A549 (cell line): ENCODE measurements at regions not wholly inside any gene's neighbourhood (a gene's known extent, or its start where the extent isn't known, plus 50 kb on each side); places are given as distances from the start of the nearest gene placed in this dataset.

Experiments used
- HDAC2 ChIP-seq: fragments of 200-600 bp; sonication (generic); IDR thresholded peaks from 2 replicates; pipeline ENCODE4 v1.6.1; 2016
- NFE2L2 ChIP-seq: fragments of 150-350 bp; conservative IDR thresholded peaks from 2 replicates; pipeline ENCODE4 v1.6.1; 2014; ENCODE audit warnings: low read length
- SREBF2 ChIP-seq: fragments of 450-650 bp; IDR thresholded peaks from 2 replicates; pipeline ENCODE4 v1.6.1; 2014; ENCODE audit warnings: mild to moderate bottlenecking, moderate library complexity
- TF ChIP-seq, protein P1 (sequence below): fragments of >200 bp; sonication (Bioruptor Twin); formaldehyde crosslinking; IDR thresholded peaks from 3 replicates; pipeline ENCODE4 v1.5.1; 2016

DNA sequence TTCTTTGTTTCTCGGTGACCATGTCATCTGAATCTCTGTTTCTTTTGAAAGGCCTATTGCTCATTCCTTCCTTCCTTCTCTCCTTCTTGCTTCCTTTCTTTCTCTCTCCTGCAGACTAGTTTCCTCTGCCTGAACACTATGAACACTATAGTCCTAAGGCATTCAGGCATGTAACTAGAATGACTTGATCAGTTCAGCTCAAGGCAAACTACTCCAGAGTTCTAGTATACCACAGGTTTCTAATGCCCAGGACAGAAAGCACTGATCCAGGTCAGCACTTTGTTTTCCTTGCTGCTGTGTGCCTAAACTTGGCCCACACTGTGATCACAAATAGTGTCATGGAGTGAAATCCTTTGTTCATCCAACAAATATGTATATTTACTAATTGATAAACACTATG, 324.1 kb upstream of the GJE1 start:
- TF ChIP-seq NFE2L2 (no peak), SREBF2 (no peak), HDAC2 (no peak)
- TF ChIP-seq, protein P1, sequence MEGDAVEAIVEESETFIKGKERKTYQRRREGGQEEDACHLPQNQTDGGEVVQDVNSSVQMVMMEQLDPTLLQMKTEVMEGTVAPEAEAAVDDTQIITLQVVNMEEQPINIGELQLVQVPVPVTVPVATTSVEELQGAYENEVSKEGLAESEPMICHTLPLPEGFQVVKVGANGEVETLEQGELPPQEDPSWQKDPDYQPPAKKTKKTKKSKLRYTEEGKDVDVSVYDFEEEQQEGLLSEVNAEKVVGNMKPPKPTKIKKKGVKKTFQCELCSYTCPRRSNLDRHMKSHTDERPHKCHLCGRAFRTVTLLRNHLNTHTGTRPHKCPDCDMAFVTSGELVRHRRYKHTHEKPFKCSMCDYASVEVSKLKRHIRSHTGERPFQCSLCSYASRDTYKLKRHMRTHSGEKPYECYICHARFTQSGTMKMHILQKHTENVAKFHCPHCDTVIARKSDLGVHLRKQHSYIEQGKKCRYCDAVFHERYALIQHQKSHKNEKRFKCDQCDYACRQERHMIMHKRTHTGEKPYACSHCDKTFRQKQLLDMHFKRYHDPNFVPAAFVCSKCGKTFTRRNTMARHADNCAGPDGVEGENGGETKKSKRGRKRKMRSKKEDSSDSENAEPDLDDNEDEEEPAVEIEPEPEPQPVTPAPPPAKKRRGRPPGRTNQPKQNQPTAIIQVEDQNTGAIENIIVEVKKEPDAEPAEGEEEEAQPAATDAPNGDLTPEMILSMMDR: no peak
